ENCODE measurements at regions not wholly inside any gene's neighbourhood (a gene's known extent, or its start where the extent isn't known, plus 50 kb on each side); places are given as distances from the start of the nearest gene placed in this dataset.

GRCh38 chr9:85432599-85432998, 309.2 kb downstream of the AGTPBP1 start:
- POLR2A ChIA-PET: interaction anchor here (0.5 kb wide), 1 partner anchor 266 kb away, joined by 6 read pairs; no protein-coding TSS in a partner anchor
- BruUV-seq (replicated peaks): no TSS peak
- no peak overlapping the region for H3K4me2 ChIP-seq (ENCODE audit: low read length)

GRCh38 chr9:85431339-85432102, 310.2 kb downstream of the AGTPBP1 start:
- TF ChIP-seq CTCF (conservative IDR thresholded peaks at IDR 0.05; ENCODE audit: low read length) (no peak), EZH2phosphoT487 (IDR thresholded peaks at IDR 0.05; ENCODE audit: borderline replicate concordance, low read depth, low read length) (no peak)
- H2AFZ ChIP-seq (ENCODE audit: low read length): no peak overlapping the region
- ChIA-PET CTCF (ENCODE audit: unreplicated experiment) (no interaction called here), POLR2A (interaction anchor here (0.6 kb wide), 1 partner anchor 251 kb away, joined by 5 read pairs; no protein-coding TSS in a partner anchor)
- H3K9me2 ChIP-seq (ENCODE audit: insufficient read depth, low read length): no peaks in the 10 kb centered on the region
- no peak for DNase-seq (ENCODE audit: low spot score)
- no peaks in the 10 kb centered on the region for H4K20me1 ChIP-seq (ENCODE audit: insufficient read depth, low read length)
- no peak overlapping the region for H3K4me3 ChIP-seq (ENCODE audit: low read depth, low read length, poor library complexity, severe bottlenecking)
- H3K4me2 ChIP-seq (ENCODE audit: low read length): no peak overlapping the region
- no peaks in the 10 kb centered on the region for H3K36me3 ChIP-seq (ENCODE audit: insufficient read depth, low read length)
- no peaks in the 10 kb centered on the region for H3K9me3 ChIP-seq (ENCODE audit: low read length)
- no peaks in the 10 kb centered on the region for H3K79me2 ChIP-seq (ENCODE audit: insufficient read depth, low read depth, low read length)
- no peaks in the 10 kb centered on the region for H3K4me1 ChIP-seq (ENCODE audit: insufficient read depth, low read length, poor library complexity, severe bottlenecking)
- BruUV-seq (replicated peaks): no TSS peak
- intact Hi-C loops (cut with micrococcal nuclease; ENCODE audit: unreplicated experiment): no loop called here
- no peak overlapping the region for H3K27ac ChIP-seq (ENCODE audit: low read depth, low read length, poor library complexity, severe bottlenecking)

More at GRCh38 chr9:85432599-85432998, 309.2 kb downstream of the AGTPBP1 start:
- TF ChIP-seq EZH2phosphoT487 (IDR thresholded peaks at IDR 0.05; ENCODE audit: borderline replicate concordance, low read depth, low read length) (no peak), CTCF (conservative IDR thresholded peaks at IDR 0.05; ENCODE audit: low read length) (no peak)
- intact Hi-C loops (cut with micrococcal nuclease; ENCODE audit: unreplicated experiment): no loop called here
- H3K79me2 ChIP-seq (ENCODE audit: insufficient read depth, low read depth, low read length): no peaks in the 10 kb centered on the region
- H3K9me2 ChIP-seq (ENCODE audit: insufficient read depth, low read length): no peaks in the 10 kb centered on the region
- no peak overlapping the region for H3K27ac ChIP-seq (ENCODE audit: low read depth, low read length, poor library complexity, severe bottlenecking)
- CTCF ChIA-PET (ENCODE audit: unreplicated experiment): no interaction called here
- H2AFZ ChIP-seq (ENCODE audit: low read length): no peak overlapping the region
- H3K36me3 ChIP-seq (ENCODE audit: insufficient read depth, low read length): no peaks in the 10 kb centered on the region
- no peak overlapping the region for H3K4me3 ChIP-seq (ENCODE audit: low read depth, low read length, poor library complexity, severe bottlenecking)
- no peak for DNase-seq (ENCODE audit: low spot score)
- H4K20me1 ChIP-seq (ENCODE audit: insufficient read depth, low read length): no peaks in the 10 kb centered on the region
- H3K9me3 ChIP-seq (ENCODE audit: low read length): no peaks in the 10 kb centered on the region
- no peaks in the 10 kb centered on the region for H3K4me1 ChIP-seq (ENCODE audit: insufficient read depth, low read length, poor library complexity, severe bottlenecking)

GRCh38 chr9:85430659-85431338, 311.0 kb downstream of the AGTPBP1 start:
- DNase-seq (ENCODE audit: low spot score): no peak
- H4K20me1 ChIP-seq (ENCODE audit: insufficient read depth, low read length): no peaks in the 10 kb centered on the region
- H3K27ac ChIP-seq (ENCODE audit: low read depth, low read length, poor library complexity, severe bottlenecking): no peak overlapping the region
- H3K4me1 ChIP-seq (ENCODE audit: insufficient read depth, low read length, poor library complexity, severe bottlenecking): no peaks in the 10 kb centered on the region
- no peaks in the 10 kb centered on the region for H3K79me2 ChIP-seq (ENCODE audit: insufficient read depth, low read depth, low read length)
- H2AFZ ChIP-seq (ENCODE audit: low read length): no peak overlapping the region
- intact Hi-C loops (cut with micrococcal nuclease; ENCODE audit: unreplicated experiment): no loop called here
- no TSS peak for BruUV-seq (replicated peaks)
- H3K9me2 ChIP-seq (ENCODE audit: insufficient read depth, low read length): no peaks in the 10 kb centered on the region
- H3K36me3 ChIP-seq (ENCODE audit: insufficient read depth, low read length): no peaks in the 10 kb centered on the region
- H3K4me3 ChIP-seq (ENCODE audit: low read depth, low read length, poor library complexity, severe bottlenecking): no peak overlapping the region
- ChIA-PET POLR2A (interaction anchor here (0.8 kb wide), 1 partner anchor 90 kb away, joined by 3 read pairs; no protein-coding TSS in a partner anchor), CTCF (ENCODE audit: unreplicated experiment) (no interaction called here)
- no peak for TF ChIP-seq CTCF (conservative IDR thresholded peaks at IDR 0.05; ENCODE audit: low read length)
- TF ChIP-seq EZH2phosphoT487 (IDR thresholded peaks at IDR 0.05; ENCODE audit: borderline replicate concordance, low read depth, low read length): no peak
- H3K9me3 ChIP-seq (ENCODE audit: low read length): no peaks in the 10 kb centered on the region
- no peak overlapping the region for H3K4me2 ChIP-seq (ENCODE audit: low read length)
